ENCODE measurements at regions not wholly inside any gene's neighbourhood (a gene's known extent, or its start where the extent isn't known, plus 50 kb on each side); places are given as distances from the start of the nearest gene placed in this dataset.
"Not testable (repeated sequence)": the region's sequence is repeated elsewhere in the genome, so short reads cannot be mapped to it uniquely, and the experiment has no call there.

DNA sequence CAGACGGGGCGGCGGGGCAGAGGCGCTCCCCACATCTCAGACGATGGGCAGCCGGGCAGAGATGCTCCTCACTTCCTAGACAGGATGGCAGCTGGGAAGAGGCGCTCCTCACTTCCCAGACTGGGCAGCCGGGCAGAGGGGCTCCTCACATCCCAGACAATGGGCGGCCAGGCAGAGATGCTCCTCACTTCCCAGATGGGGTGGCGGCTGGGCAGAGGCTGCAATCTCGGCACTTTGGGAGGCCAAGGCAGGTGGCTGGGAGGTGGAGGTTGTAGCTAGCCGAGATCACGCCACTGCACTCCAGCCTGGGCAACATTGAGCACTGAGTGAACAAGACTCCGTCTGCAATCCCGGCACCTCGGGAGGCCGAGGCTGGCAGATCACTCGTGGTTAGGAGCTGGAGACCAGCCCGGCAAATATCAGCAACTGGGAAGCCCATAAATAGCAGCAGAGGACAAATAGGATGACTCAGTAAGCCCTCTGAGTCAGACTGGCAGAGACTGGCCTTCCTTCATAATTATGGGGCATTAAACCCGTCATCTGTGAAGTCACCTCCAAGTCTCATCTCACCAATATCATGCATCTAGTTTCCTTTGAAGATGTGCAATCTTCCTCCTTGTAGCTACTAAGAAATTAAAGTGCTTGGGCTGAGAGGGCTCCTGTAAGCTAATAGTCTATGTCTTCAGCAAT, 337.3 kb downstream of the GOLGA6L6 start:
- 65 to 81% methylated on average over 4 to 16 of the region's 20 CpGs for WGBS, 2 donors
- H3K4me3 ChIP-seq (ENCODE audit: low read depth, poor library complexity, severe bottlenecking); DNase-seq (ENCODE audit: low spot score in 2 of 2); intact Hi-C loops (cut with DNase I; ENCODE audit: low total_unique reads): not testable (repeated sequence)

DNA sequence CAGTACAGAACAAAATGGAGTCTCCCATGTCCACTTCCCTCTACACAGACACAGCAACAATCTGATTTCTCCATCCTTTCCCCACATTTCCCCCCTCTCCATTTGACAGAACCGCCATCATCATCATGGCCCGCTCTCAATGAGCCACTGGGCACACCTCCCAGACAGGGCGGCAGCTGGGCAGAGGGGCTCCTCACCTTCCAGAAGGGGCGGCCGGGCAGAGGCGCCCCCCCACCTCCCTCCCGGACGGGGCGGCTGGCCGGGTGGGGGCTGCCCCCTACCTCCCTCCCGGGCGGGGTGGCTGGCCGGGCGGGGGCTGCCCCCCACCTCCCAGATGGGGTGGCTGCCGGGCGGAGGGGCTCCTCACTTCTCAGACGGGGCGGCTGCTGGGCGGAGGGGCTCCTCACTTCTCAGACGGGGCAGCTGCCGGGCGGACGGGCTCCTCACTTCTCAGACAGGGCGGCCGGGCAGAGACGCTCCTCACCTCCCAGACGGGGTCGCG, 337.9 kb downstream of the GOLGA6L6 start:
- H3K4me3 ChIP-seq (ENCODE audit: low read depth, poor library complexity, severe bottlenecking); intact Hi-C loops (cut with DNase I; ENCODE audit: low total_unique reads); DNase-seq (ENCODE audit: low spot score in 2 of 2): not testable (repeated sequence)
- 83 to 91% methylated on average over 7 to 21 of the region's 29 CpGs for WGBS, 2 donors

- intact Hi-C loops (cut with DNase I; ENCODE audit: low total_unique reads); H3K4me3 ChIP-seq (ENCODE audit: low read depth, poor library complexity, severe bottlenecking); DNase-seq (ENCODE audit: low spot score in 2 of 2): not testable (repeated sequence)
- 63 to 70% methylated on average over 4 of the region's 4 CpGs for WGBS, 2 donors
Observed at GRCh38 chr15:20194591-20195198, 346.9 kb downstream of the GOLGA6L6 start.

- H3K4me3 ChIP-seq (ENCODE audit: low read depth, poor library complexity, severe bottlenecking); DNase-seq (ENCODE audit: low spot score in 2 of 2); intact Hi-C loops (cut with DNase I; ENCODE audit: low total_unique reads): not testable (repeated sequence)
- WGBS, 2 donors = 42 to 44% methylated on average over 16 of the region's 16 CpGs
Observed at GRCh38 chr15:20192982-20193929, 348.3 kb downstream of the GOLGA6L6 start.

DNA sequence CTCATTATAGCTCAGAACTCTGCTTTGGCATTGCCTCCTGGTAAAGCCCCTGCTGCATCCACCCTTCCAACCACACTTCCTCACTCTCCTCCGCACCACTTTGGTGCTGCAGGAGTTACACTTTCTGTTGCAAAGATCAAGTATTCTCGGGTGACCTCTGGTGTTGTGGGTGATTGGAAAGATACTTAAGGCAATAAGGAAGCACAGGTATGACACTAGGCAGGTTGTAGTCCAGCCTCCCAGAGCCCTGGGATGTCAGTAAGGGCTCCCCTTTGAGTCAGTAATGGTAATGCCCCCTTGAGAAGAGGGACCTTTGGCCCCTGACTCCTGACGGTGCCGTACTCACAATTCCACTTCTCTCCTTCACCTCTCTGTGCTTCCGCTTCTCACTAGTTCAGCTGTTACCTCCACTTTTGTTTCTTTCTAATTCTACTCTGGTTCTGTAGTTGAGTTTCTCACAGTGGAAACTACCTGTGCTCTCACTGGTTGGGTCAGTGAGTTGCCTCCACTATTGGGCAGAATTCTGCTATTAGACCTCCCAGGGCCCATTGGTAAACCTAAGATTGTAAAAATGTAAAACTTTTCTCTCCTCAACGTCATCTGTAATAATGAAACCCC, 350.0 kb downstream of the GOLGA6L6 start:
- DNase-seq (ENCODE audit: low spot score in 2 of 2) = not testable (repeated sequence)

DNA sequence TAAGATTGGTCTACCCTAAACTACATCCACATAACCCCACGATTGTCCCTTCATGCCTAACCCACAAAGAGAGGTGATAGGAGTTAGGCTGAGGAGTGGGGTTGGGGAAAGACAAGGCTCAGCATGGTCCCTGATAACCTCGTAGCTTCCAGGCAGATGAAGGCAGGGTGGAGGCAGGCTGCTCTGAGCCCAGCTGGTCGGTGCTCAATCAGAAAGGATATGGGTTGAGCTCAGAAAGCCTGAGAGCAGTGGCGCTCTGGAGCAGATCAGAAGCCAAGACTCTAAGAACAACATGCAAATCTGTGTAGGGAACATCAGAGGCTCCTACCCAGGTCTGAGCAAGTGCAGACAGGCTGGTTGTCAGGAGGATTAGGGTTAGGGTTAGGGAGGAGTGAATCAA, 353.0 kb downstream of the GOLGA6L6 start:
- H3K4me3 ChIP-seq (ENCODE audit: low read depth, poor library complexity, severe bottlenecking); DNase-seq (ENCODE audit: low spot score in 2 of 2); intact Hi-C loops (cut with DNase I; ENCODE audit: low total_unique reads): not testable (repeated sequence)
- 45% methylated on average over 4 of the region's 4 CpGs for WGBS, 2 donors

More for the DNA sequence above, 350.0 kb downstream of the GOLGA6L6 start:
- H3K4me3 ChIP-seq (ENCODE audit: low read depth, poor library complexity, severe bottlenecking); intact Hi-C loops (cut with DNase I; ENCODE audit: low total_unique reads): not testable (repeated sequence)
- WGBS, 2 donors = 66 to 71% methylated on average over 6 of the region's 6 CpGs

- 67 to 88% methylated on average over 1 of the region's 1 CpG for WGBS, 2 donors
- intact Hi-C loops (cut with DNase I; ENCODE audit: low total_unique reads); H3K4me3 ChIP-seq (ENCODE audit: low read depth, poor library complexity, severe bottlenecking); DNase-seq (ENCODE audit: low spot score in 2 of 2): not testable (repeated sequence)
Observed at GRCh38 chr15:20187370-20188355, 353.9 kb downstream of the GOLGA6L6 start.

DNA sequence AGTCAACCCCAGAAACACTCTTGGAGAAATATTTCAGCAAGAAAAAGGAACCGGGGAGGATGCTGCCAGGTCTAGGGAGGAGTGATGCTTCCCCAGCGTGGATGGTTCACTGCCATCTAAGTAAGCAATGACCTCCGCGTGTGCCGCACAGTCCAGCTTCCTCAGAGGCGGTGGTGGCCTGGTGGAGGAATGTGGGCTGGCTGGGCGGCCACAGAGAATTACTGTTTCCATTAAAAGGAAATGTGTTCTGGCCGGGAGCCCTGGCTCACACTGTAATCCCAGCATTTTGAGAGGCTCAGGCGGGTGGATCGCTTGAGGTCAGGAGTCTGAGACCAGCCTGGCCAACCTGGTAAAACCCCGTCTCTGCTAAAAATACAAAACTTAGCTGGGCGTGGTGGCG, 356.7 kb downstream of the GOLGA6L6 start:
- intact Hi-C loops (cut with DNase I; ENCODE audit: low total_unique reads) = not testable (repeated sequence)
- WGBS, 2 donors = 85% methylated on average over 4 of the region's 13 CpGs; no CpG with 5 or more reads in 1 of the 2 donors

DNA sequence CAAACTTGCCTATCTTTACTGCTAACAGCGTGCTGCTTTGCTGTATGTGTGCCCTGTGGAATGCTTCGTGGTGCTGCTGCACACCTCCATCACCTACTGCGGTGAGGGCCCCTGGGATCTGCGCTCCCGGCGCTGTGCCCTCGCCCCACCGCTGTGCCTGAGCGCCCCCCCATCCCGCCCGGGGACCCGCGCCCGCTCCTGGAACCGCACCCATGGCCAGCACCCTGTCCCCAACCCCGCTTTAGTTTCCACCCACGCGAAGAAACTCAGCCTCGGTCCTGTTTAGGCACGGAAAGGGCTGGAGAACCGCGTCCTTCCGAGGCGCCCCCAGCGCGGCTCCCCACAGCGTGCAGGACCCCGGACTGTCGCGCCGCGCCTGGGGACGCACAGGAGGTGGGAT, 373.4 kb downstream of the GOLGA6L6 start:
- H3K4me3 ChIP-seq (ENCODE audit: low read depth, poor library complexity, severe bottlenecking); intact Hi-C loops (cut with DNase I; ENCODE audit: low total_unique reads); DNase-seq (ENCODE audit: low spot score in 2 of 2): not testable (repeated sequence)
- WGBS, 2 donors = 68 to 83% methylated on average over 14 to 17 of the region's 33 CpGs

More for the DNA sequence above, 356.7 kb downstream of the GOLGA6L6 start:
- not testable (repeated sequence) for DNase-seq (ENCODE audit: low spot score in 2 of 2); H3K4me3 ChIP-seq (ENCODE audit: low read depth, poor library complexity, severe bottlenecking)

GRCh38 chr15:20153528-20153927, 388.1 kb downstream of the GOLGA6L6 start:
- intact Hi-C loops (cut with DNase I; ENCODE audit: low total_unique reads); DNase-seq (ENCODE audit: low spot score in 2 of 2); H3K4me3 ChIP-seq (ENCODE audit: low read depth, poor library complexity, severe bottlenecking): not testable (repeated sequence)
- 85% methylated on average over 5 of the region's 9 CpGs; no CpG with 5 or more reads in 1 of the 2 donors for WGBS, 2 donors

DNA sequence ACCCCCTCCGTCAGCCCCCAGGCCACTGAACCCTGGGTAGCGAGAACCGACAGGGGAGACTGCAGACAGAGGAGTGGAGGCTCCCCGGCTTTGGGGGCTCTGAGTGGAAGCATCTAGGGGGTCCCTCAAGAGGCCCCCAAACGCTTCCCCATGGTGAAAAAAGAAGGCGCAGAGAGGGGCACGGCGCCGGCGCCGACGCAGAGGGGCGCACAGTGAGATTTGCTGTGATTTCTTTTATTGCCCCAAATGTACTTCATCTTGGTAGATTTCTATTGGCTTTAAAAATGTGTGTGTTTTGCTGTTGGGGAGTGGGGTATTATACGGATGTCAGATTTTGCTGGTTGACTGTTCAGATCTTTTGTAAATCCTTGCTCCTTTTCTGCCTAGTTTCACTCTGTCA, 392.9 kb downstream of the GOLGA6L6 start:
- DNase-seq (ENCODE audit: low spot score in 2 of 2); H3K4me3 ChIP-seq (ENCODE audit: low read depth, poor library complexity, severe bottlenecking); intact Hi-C loops (cut with DNase I; ENCODE audit: low total_unique reads): not testable (repeated sequence)
- WGBS, 2 donors = 96% methylated on average over 9 of the region's 14 CpGs; no CpG with 5 or more reads in 1 of the 2 donors

GRCh38 chr15:20148008-20148407, 393.6 kb downstream of the GOLGA6L6 start:
- not testable (repeated sequence) for DNase-seq (ENCODE audit: low spot score in 2 of 2)
- WGBS, 2 donors = 81 to 86% methylated on average over 59 to 73 of the region's 73 CpGs

DNA sequence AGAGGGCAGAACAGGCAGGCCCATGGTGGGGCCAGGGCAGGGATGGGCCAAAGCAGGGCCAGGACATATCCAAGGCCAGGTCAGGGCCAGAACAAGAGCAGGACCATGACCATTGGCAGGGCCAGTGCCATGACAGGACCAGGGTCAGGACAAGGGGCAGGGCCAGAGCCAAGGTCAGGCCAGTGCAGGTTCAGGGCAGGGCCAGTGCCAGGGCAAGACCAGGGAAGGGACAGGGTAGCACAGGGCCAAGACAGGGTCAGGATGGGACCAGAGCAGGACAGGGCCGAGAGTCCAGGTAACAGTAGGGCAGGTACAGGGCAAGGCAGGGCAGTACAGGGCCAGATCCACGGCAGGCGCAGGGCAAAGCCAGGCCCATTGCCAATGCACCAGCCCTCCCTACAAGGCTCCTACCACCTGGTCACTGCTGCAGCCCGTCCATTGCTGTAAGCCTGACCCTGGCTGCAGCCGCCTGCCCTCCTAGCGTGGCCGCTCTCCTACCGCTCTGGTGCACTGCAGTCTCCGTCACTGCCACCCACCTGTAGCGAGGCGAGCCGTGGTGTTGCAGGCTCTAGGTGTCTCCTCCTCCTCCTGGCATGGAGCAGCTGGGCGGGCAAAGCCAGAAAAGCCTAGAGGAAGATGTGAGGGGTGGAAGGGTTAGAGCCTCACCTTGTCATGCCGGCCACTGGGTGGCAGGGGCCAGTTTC, 397.1 kb downstream of the GOLGA6L6 start:
- H3K4me3 ChIP-seq (ENCODE audit: low read depth, poor library complexity, severe bottlenecking); intact Hi-C loops (cut with DNase I; ENCODE audit: low total_unique reads): not testable (repeated sequence)
- WGBS, 2 donors = 100% methylated on average over 1 of the region's 14 CpGs; no CpG with 5 or more reads in 1 of the 2 donors
- DNase-seq (ENCODE audit: low spot score in 2 of 2) = peak in 1 of 2 donors; percentile 76

More at GRCh38 chr15:20148008-20148407, 393.6 kb downstream of the GOLGA6L6 start:
- intact Hi-C loops (cut with DNase I; ENCODE audit: low total_unique reads); H3K4me3 ChIP-seq (ENCODE audit: low read depth, poor library complexity, severe bottlenecking): not testable (repeated sequence)
